ENCODE measurements at regions not wholly inside any gene's neighbourhood (a gene's known extent, or its start where the extent isn't known, plus 50 kb on each side); places are given as distances from the start of the nearest gene placed in this dataset.
"Not testable (repeated sequence)": the region's sequence is repeated elsewhere in the genome, so short reads cannot be mapped to it uniquely, and the experiment has no call there.

GRCh38 chr7:16933296-16934279 is 51.8 kb upstream of the AGR3 start:
- DNase-seq (ENCODE audit: low read depth): no peak

GRCh38 chr7:16934722-16935340 is 53.0 kb upstream of the AGR3 start:
- DNase-seq (ENCODE audit: low read depth): no peak

- no peak for DNase-seq (ENCODE audit: low read depth)
Observed at GRCh38 chr7:16935341-16935735, 53.6 kb upstream of the AGR3 start.

- no peak for DNase-seq (ENCODE audit: low read depth)
Observed at GRCh38 chr7:16936626-16937422, 55.0 kb upstream of the AGR3 start.

- DNase-seq (ENCODE audit: low read depth): no peak
Observed at GRCh38 chr7:16939161-16939560, 57.4 kb upstream of the AGR3 start.

GRCh38 chr7:16940776-16941175 is 59.0 kb upstream of the AGR3 start:
- no peak for DNase-seq (ENCODE audit: low read depth)

GRCh38 chr7:16942929-16943509 is 61.2 kb upstream of the AGR3 start:
- DNase-seq (ENCODE audit: low read depth): no peak

- no peak for DNase-seq (ENCODE audit: low read depth)
Observed at GRCh38 chr7:16944936-16945335, 63.2 kb upstream of the AGR3 start.

GRCh38 chr7:16945372-16945771 is 63.6 kb upstream of the AGR3 start:
- DNase-seq (ENCODE audit: low read depth): no peak

- DNase-seq (ENCODE audit: low read depth): not testable (repeated sequence)
Observed at GRCh38 chr7:16948110-16948509, 66.3 kb upstream of the AGR3 start.

GRCh38 chr7:16951483-16952080 is 69.8 kb upstream of the AGR3 start:
- DNase-seq (ENCODE audit: low read depth): no peak

- no peak for DNase-seq (ENCODE audit: low read depth)
Observed at GRCh38 chr7:16954321-16954720, 72.5 kb upstream of the AGR3 start.

GRCh38 chr7:16958724-16959123 is 76.9 kb upstream of the AGR3 start:
- DNase-seq (ENCODE audit: low read depth): no peak

- DNase-seq (ENCODE audit: low read depth): no peak
Observed at GRCh38 chr7:16960337-16960965, 78.7 kb upstream of the AGR3 start.

GRCh38 chr7:16961641-16962040 is 79.9 kb upstream of the AGR3 start:
- DNase-seq (ENCODE audit: low read depth): no peak

- DNase-seq (ENCODE audit: low read depth): no peak
Observed at GRCh38 chr7:16963044-16963443, 81.3 kb upstream of the AGR3 start.

- DNase-seq (ENCODE audit: low read depth): not testable (repeated sequence)
Observed at GRCh38 chr7:16965697-16966096, 83.9 kb upstream of the AGR3 start.

- no peak for DNase-seq (ENCODE audit: low read depth)
Observed at GRCh38 chr7:16967300-16967811, 85.6 kb upstream of the AGR3 start.

GRCh38 chr7:16970732-16971482 is 89.1 kb upstream of the AGR3 start:
- no peak for DNase-seq (ENCODE audit: low read depth)

GRCh38 chr7:16975712-16976111 is 93.9 kb upstream of the AGR3 start:
- DNase-seq (ENCODE audit: low read depth): no peak

Measured in stimulated activated CD8-positive, alpha-beta memory T cell treated with anti-CD3 and anti-CD28 coated beads, Interleukin-12 subunit alpha, Interleukin-12 subunit beta, amount 100 ng/mL, for 1 hour (primary cell).